DOHH2 (cell line): ENCODE measurements at regions not wholly inside any gene's neighbourhood (a gene's known extent, or its start where the extent isn't known, plus 50 kb on each side); places are given as distances from the start of the nearest gene placed in this dataset.

Source experiments
- H3F3A ChIP-seq: fragments of 200-600 bp; sonication (generic), shearing (Covaris generic); 2 replicates; pipeline ENCODE4 v1.6.0; 2016; ENCODE audit warnings: antibody characterized with exemption, mild to moderate bottlenecking; ENCODE audit not compliant: control insufficient read depth, insufficient read depth
- H3K27ac ChIP-seq: fragments of 200-600 bp; sonication (generic); 2 replicates; pipeline ENCODE4 v1.5.1; 2014; ENCODE audit warnings: low read depth, mild to moderate bottlenecking, low read length, moderate library complexity
- H3K27me3 ChIP-seq: fragments of 200-600 bp; sonication (generic); 2 replicates; pipeline ENCODE4 v1.6.1; 2014; ENCODE audit warnings: mild to moderate bottlenecking, low read length, mixed read lengths; ENCODE audit not compliant: control insufficient read depth
- H3K36me3 ChIP-seq: fragments of 200-600 bp; sonication (generic); 2 replicates; pipeline ENCODE4 v1.6.1; 2014; ENCODE audit warnings: mild to moderate bottlenecking, low read length, moderate library complexity, mixed read lengths; ENCODE audit not compliant: control insufficient read depth
- H3K4me1 ChIP-seq: fragments of 200-600 bp; sonication (generic); 2 replicates; pipeline ENCODE4 v1.6.1; 2014; ENCODE audit warnings: mild to moderate bottlenecking, low read length, mixed read lengths; ENCODE audit not compliant: control insufficient read depth
- H3K4me2 ChIP-seq: fragments of 200-600 bp; sonication (generic); 2 replicates; pipeline ENCODE4 v1.6.0; 2014; ENCODE audit warnings: mild to moderate bottlenecking, low read length, moderate library complexity
- H3K4me3 ChIP-seq: fragments of 200-600 bp; sonication (generic); 2 replicates; pipeline ENCODE4 v1.5.1; 2014; ENCODE audit warnings: mild to moderate bottlenecking, low read length, mixed read lengths
- H3K79me2 ChIP-seq: fragments of 200-600 bp; sonication (generic); 2 replicates; pipeline ENCODE4 v1.6.1; 2014; ENCODE audit warnings: mild to moderate bottlenecking, low read length, mixed read lengths; ENCODE audit not compliant: control insufficient read depth
- H3K9me2 ChIP-seq: fragments of 200-600 bp; sonication (generic); replicated peaks from 2 replicates; pipeline ENCODE4 v1.6.1; 2014; ENCODE audit warnings: mild to moderate bottlenecking, low read length, mixed read lengths; ENCODE audit not compliant: control insufficient read depth
- H3K9me3 ChIP-seq: fragments of 200-600 bp; sonication (generic); 2 replicates; pipeline ENCODE4 v1.6.1; 2014; ENCODE audit warnings: antibody characterized with exemption, low read length, mixed read lengths; ENCODE audit not compliant: control insufficient read depth, insufficient read depth
- H4K20me1 ChIP-seq: fragments of 200-600 bp; sonication (generic); 2 replicates; pipeline ENCODE4 v1.6.0; 2014; ENCODE audit warnings: low read depth, mild to moderate bottlenecking, antibody characterized with exemption, low read length, moderate library complexity; ENCODE audit not compliant: control insufficient read depth, insufficient read depth
- EZH2phosphoT487 ChIP-seq: fragments of 200-600 bp; sonication (generic); IDR thresholded peaks from 2 replicates; pipeline ENCODE4 v1.6.1; 2017; ENCODE audit warnings: borderline replicate concordance, mild to moderate bottlenecking, antibody characterized with exemption, low read length, moderate library complexity, mixed read lengths
- TF ChIP-seq, protein P1 (sequence below): fragments of 200-600 bp; sonication (generic); IDR thresholded peaks from one replicate; pipeline ENCODE4 v1.5.1; 2014; ENCODE audit warnings: antibody characterized with exemption, mild to moderate bottlenecking, low read depth, low read length; ENCODE audit not compliant: poor library complexity, severe bottlenecking

DNA sequence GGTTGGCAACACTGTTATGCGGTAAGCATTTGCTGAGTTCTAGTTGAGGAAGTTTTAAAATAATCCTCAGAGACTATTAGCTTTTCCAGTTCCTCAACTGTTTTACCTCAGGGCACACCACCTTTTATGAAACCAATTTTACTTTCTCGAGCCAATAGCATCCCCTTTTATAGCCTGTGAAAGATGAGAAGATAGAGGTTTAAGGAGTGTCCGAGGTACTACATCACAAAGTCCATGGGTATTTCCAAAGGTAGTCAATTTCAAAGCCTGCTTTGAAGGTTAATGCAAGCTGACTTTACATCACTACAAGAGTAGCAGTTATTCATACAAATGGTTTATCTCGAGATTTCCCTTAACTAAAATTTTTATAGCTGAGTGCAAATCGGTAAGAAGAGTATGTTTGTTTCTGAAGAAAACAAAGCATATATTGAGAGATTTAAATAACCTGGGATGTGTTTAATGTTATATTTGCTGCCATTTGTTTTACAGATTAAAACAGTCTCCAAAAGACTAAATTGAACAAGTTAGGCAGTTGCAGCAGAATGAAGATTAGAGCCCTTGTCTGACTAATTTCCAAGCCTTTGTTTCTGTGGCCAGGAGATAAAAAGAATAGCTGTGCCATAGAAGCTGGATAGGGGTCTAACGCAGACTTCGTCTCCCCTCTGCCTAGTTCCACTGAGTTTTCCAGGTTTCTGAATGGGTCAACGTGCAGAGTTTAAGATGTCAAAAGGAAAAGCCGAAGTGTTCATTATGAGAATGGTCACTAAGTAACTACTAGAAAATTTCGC lies 74.7 kb upstream of the TRPC4 start:
- no peaks in the 10 kb centered on the region for H3K4me1 ChIP-seq

DNA sequence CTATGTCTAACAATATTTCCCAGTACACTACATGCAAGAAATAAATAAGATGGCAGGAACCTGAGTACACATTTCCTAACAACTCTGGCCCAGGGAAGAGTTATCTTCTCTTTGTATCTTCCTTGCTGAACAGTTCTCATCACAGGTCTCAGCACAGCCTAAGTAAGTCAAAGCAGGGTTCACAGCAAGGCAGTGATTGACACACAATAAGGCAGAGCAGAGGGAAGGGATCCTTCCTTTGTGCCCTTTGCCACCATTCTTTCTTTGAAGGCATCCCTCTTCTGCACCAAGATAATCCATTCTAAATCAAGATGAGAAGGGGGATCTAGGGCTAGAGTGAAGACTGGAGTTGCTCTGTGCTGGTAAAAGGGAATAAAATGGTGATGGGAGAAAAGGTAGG lies 73.4 kb upstream of the TRPC4 start:
- no peaks in the 10 kb centered on the region for H3K27me3 ChIP-seq
- no peaks in the 10 kb centered on the region for H3K9me3 ChIP-seq
- TF ChIP-seq EZH2phosphoT487: no peak
- TF ChIP-seq, protein P1, sequence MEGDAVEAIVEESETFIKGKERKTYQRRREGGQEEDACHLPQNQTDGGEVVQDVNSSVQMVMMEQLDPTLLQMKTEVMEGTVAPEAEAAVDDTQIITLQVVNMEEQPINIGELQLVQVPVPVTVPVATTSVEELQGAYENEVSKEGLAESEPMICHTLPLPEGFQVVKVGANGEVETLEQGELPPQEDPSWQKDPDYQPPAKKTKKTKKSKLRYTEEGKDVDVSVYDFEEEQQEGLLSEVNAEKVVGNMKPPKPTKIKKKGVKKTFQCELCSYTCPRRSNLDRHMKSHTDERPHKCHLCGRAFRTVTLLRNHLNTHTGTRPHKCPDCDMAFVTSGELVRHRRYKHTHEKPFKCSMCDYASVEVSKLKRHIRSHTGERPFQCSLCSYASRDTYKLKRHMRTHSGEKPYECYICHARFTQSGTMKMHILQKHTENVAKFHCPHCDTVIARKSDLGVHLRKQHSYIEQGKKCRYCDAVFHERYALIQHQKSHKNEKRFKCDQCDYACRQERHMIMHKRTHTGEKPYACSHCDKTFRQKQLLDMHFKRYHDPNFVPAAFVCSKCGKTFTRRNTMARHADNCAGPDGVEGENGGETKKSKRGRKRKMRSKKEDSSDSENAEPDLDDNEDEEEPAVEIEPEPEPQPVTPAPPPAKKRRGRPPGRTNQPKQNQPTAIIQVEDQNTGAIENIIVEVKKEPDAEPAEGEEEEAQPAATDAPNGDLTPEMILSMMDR: no peak
- H3K4me1 ChIP-seq: no peaks in the 10 kb centered on the region
- no peaks in the 10 kb centered on the region for H3K9me2 ChIP-seq
- H4K20me1 ChIP-seq: no peaks in the 10 kb centered on the region
- H3K4me3 ChIP-seq: no peak overlapping the region
- no peaks in the 10 kb centered on the region for H3K36me3 ChIP-seq
- no peak overlapping the region for H3K27ac ChIP-seq
- H3F3A ChIP-seq: no peaks in the 10 kb centered on the region
- H3K4me2 ChIP-seq: no peak overlapping the region
- no peaks in the 10 kb centered on the region for H3K79me2 ChIP-seq

More for the DNA sequence above, 74.7 kb upstream of the TRPC4 start:
- Histone ChIP-seq H3K79me2 (no peaks in the 10 kb centered on the region), H3K9me2 (no peaks in the 10 kb centered on the region), H3F3A (no peaks in the 10 kb centered on the region), H3K27me3 (no peaks in the 10 kb centered on the region), H3K4me3 (no peak overlapping the region), H3K27ac (no peak overlapping the region), H3K4me2 (no peak overlapping the region), H4K20me1 (no peaks in the 10 kb centered on the region), H3K36me3 (no peaks in the 10 kb centered on the region), H3K9me3 (no peaks in the 10 kb centered on the region)
- TF ChIP-seq, protein P1: no peak
- TF ChIP-seq EZH2phosphoT487: no peak

DNA sequence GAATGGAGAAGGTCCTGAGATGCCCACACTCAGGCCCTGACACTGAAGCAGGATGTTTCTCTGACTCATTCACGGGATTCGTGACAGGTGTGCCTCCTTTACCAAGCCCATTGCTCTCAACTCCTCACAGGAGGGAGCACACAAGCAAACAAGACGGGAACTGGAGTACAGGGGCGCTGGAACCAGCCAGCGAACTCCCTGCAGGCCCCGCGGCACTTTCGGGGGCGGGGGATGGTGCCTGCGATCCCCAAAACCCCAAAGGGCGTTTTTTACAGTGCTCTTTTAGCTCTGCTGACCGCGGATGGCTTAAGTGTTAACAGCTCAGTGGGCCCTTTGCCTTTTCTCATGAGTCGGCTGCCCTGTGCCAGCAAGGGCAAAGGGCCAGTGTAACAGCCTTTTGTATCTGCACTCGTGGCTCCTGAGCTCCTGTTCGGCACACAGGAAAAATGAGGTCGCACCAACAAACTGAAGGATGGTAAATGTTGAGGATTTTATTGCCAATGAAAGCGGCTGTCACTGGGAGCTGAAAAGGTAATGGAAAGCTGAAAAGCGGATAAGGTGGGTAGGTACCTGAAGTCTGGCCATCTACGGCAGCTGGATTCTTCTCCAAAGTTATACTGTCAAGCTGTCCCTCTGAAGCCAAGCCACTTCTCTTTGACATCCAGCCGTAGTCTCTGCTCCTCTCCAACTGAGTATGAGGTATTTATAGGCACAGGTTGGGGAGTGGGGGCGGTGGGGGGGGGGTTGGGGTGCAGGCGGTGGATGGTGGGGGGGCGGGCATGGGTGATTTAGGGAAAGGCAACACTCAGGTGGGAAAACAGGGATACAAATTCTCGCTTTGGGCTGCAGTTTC lies 65.0 kb upstream of the TRPC4 start:
- no peak overlapping the region for H3K4me2 ChIP-seq
- H3K4me3 ChIP-seq: no peak overlapping the region
- no peaks in the 10 kb centered on the region for H3K36me3 ChIP-seq
- no peaks in the 10 kb centered on the region for H3K79me2 ChIP-seq
- TF ChIP-seq, protein P1: no peak
- TF ChIP-seq EZH2phosphoT487: no peak
- no peaks in the 10 kb centered on the region for H3K4me1 ChIP-seq
- no peak overlapping the region for H3K27ac ChIP-seq
- H3K9me2 ChIP-seq: no peaks in the 10 kb centered on the region
- H4K20me1 ChIP-seq: no peaks in the 10 kb centered on the region
- H3K27me3 ChIP-seq: no peaks in the 10 kb centered on the region
- H3K9me3 ChIP-seq: peaks cover 3% of the 10 kb centered on the region; the same call in 1 of the 2 replicates
- no peaks in the 10 kb centered on the region for H3F3A ChIP-seq
